RKO (cell line): ENCODE measurements at regions not wholly inside any gene's neighbourhood (a gene's known extent, or its start where the extent isn't known, plus 50 kb on each side); places are given as distances from the start of the nearest gene placed in this dataset.
"Not testable (repeated sequence)": the region's sequence is repeated elsewhere in the genome, so short reads cannot be mapped to it uniquely, and the experiment has no call there.

Experiments used
- DNase-seq: peaks from one replicate; pipeline ENCODE4 v3.0.0-alpha.2; 2016; ENCODE audit warnings: low spot score

DNA sequence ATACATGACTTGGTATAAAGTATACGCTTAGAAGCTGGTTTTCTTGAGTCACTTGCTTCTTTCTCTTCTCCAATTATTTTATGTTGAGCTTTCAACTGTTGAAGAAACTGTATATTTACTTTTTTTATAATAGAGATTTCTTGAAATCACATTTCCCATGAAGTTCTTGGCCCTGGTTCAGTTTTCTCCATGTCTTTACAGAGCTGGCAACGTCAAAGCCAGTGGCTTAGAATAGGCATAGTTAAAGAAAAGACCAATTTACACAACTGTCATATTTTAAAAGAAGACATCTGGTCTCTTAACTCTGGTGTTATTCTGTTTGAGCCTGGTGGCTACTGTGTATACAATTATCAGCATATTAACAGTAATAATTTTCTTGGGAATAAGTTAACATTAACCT is 1249.3 kb downstream of the CDH12 start:
- DNase-seq, result no peak

DNA sequence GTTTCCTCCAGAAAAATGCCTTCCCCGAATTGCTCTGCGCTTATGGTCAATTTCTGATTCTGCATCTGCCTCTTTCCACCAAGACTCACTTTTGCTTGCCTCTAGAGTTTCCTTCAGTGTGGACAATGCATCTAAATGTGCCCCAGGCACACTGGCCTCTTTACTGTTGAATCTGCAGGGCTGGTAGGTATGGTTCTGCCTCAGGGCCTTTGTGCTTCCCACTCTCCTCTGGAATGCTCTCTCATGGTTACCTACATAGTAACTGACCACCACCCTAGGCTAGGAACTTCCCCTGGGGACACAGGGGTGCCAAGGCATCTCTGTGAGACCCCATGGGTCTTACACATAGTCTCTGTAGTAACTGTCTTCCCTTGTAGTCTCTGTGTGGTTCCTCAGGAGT is 1258.6 kb downstream of the CDH12 start:
- DNase-seq, result no peak

DNA sequence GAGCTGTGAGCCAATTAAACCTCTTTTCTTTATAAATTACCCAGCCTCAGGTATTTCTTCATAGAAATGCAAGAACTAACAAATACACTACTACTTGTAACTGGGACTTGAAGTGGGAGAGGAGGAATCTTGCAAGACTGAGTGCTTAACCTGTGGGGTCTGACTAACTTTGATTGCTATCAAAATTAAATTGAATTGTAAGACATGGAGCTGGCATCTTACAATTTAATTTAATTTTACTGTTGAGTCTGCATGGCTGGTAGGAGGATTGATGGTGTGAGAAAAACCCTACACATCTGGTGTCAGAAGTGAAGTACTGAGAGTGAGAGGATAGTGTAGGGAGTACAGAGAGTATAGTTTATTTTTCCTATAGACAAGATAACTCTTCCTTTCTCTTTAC is 1259.9 kb downstream of the CDH12 start:
- DNase-seq, result no peak

DNA sequence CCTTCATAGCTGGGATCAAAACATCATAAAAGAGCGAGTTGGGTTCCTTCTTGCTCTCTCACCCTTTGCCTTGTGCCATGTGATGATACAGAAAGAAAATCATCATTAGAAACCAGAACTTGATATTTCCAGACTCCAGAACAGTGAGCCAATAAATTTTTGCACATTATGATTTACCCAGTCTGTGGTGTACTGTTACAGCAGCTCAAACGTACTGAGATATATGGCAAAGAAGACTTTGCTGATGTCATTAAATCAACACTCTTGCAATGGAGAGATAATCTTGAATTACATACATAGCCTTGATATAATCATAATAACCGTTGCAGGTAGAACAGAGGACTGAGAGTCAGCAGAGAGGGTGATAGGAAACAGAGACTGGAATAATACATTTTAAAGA is 1271.6 kb downstream of the CDH12 start:
- no peak for DNase-seq

DNA sequence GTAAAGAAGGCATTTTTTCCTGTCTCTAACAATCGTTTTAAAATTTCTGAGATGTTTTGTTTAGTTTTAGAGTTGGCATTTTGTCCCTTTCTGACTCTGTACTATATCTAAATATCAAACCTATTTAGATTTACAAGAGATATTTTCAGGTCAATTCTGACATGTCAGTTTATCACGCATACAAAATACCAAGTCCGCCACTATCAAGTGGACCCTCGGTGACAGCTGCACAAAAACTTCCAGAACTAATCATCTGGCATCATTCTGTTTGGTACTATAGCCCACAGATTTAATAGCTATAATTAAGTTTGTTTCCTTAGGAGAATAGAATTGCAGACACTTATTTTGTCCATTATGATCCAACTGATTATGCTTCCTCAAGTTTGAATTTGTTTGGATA is 1278.2 kb downstream of the CDH12 start:
- no peak for DNase-seq

DNA sequence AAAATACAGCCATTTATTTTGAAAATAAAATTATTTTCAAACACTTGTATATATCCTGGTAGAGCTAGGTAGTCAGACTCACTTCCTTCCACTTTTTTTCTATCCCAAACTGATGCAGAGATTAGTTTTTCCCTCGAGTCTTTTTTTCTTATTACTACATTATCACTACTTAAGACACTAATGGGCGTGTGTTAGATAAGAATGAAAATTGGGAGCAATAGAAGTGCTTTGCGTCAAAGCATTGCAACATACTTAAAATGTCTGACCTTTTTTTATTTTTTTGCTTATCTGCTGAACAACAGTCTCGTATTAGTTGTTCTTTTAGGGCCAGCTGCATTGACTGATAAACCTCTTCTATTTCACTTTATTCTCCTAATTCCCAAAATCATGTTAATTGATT is 1278.7 kb downstream of the CDH12 start:
- DNase-seq, result no peak

DNA sequence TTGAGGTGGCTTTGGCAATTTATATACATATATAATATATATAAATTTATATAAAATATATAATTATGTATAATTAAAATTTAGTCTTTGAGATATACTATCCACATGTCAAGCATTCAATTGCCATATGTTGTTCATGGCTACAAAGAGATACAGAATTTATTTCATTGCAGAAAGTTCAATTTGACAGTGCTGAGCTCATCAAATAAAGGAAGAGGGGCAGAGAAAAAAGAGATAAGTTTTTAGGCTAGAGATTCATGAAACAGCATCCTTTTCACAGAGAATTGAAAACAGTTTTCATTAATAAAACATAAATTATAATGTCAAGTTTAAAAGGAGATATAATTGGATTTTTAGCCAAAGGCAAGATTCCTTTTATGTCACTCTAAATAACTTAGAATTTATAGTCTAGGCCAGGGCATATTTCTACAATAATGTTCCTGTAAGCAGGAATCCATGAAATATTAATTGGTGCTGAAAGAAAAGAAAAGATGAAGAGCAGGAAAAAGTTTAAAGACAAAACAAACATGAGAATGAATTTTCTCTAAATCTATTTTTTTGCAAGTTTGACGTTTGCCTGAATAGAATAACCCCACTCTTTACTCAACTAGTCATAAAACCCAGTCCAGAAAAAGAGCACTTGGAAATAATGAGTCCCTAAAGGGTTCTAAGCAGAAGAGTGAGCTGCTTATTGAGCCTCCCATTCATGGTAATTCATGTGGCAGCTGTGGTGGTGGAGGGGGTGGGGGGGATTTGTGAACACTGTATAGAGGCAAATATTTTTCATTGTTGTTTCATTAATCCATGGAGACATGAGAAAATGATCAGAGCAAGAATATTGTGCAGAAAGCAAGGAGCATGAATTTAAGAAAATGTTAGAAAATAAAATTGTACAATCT is 1279.5 kb downstream of the CDH12 start:
- DNase-seq, result no peak

DNA sequence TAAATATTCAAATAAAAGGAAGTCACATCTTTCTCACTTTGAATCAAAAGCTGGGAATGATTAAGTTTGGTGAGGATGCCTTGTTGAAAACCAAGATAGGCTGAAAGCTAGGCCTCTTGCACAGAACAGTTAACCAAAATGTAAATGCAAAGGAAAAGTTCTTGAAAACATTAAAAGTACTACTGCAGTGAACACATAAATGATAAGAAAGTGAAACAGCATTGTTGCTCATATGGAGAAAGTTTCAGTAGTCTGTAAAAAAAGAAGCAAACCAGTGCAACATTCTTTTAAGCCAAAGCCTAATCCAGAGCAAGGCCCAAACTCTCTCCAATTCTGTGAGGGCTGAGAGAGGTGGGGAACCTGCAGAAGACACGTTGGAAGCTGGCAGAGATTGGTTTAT is 1281.9 kb downstream of the CDH12 start:
- not testable (repeated sequence) for DNase-seq

DNA sequence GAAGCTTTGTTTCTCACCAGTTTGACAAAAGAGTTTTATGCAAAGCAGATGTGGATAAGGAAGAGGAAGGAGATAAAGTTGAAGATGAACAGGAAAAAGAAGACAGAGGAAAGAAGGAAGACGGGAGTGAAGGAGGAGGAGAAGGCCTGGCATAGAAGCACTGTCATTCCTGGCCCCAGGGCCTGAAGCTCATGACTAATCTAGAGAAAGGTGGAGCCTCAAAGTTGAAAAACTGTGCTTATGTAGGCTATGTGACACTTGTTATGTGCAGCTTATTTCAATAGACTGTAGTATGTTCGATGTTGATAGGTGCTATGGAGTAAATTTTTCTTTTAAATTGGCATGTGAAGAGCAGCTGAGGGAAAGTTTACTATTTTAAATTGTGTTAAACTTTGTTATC is 1294.0 kb downstream of the CDH12 start:
- peak; percentile 0 for DNase-seq

DNA sequence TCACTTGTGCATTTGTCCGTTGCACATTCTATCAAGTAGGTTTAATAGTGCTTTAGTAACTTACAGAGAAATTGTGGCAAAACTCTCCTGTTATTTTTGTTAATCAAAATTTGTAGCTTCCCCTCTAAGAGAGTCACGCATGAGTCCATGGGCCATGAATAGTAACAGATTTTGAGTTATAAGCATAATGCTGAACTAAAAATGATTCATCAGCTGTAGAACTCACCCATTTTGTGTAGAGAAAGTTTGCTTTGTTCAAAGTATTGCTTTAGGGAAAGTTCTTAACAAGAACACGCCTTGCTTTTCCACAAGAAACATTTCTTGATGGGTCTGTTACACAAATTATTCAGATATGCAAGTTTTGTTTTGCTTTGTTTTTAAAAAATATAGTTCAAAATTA is 1300.9 kb downstream of the CDH12 start:
- DNase-seq, result not testable (repeated sequence)

DNA sequence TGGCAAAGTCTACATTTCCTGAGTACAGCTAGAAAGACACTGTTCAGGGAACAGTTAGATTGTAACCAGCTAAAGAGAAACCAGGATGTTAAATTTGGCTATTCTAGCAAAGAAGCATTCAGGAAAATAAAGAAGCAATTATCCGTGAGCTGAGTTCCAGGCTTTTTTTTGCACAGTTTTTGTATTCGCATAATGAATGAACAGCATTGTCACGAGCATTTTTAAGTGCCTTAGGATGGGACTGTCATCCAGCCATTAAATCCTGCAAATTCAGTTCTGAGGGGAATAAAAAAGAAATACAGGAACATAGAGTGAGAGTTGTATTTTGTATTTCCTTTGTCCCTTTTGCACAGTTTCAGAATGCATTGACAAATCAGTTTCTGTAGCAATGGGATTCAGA is 1302.2 kb downstream of the CDH12 start:
- not testable (repeated sequence) for DNase-seq

DNA sequence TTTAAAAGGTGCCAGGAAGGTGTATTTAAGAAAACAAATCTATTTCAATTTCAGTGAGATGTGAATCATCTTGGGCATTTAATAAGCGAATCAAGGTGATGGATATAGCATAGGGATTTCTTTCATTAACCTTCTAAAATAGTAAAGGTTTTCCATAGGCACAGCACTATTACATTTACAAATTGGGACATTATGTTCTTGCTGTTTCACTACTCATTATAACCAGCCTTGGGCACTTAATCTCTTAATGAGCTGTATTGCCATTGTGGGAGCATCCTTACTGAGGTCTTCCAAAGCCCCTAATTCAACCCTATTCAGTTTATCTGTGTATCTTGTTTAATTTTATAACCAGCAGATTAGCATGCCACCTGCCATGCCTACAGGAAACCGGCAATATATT is 1305.5 kb downstream of the CDH12 start:
- not testable (repeated sequence) for DNase-seq

DNA sequence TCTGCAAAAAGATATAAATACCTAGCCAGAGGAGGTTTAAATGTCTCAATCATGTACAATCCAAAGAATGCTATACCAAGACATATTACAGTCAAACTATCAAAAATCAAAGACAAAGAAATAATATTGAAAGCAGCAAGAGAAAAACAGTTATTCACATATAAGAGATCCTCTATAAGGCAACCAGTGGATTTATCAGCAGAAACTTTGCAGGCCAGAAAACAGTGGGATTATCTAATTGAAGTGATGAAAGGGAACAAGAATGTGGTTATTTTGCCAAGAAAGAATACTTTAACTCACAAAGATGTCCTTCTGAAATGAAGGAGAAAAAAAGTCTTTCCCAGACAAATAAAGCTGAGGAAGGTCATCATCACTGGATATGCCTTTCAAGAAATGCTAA is 1318.0 kb downstream of the CDH12 start:
- not testable (repeated sequence) for DNase-seq

DNA sequence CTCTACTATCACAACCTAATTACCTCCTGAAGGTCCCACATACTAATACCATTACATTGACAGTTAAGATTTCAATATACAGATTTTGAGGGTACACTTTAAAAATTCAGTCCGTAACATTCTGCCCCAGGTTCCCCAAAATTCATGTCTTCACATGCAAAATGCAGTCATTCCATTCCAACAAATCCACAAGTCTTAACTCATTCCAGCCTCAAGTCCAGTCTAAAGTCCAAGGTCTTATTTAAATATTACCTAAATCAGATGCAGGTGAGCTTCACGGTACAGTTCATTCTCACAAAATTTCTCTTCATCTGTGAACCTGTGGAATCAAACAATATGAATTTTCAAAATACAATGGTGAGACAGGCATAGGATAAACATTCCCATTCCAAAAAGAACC is 1332.0 kb downstream of the CDH12 start:
- not testable (repeated sequence) for DNase-seq

DNA sequence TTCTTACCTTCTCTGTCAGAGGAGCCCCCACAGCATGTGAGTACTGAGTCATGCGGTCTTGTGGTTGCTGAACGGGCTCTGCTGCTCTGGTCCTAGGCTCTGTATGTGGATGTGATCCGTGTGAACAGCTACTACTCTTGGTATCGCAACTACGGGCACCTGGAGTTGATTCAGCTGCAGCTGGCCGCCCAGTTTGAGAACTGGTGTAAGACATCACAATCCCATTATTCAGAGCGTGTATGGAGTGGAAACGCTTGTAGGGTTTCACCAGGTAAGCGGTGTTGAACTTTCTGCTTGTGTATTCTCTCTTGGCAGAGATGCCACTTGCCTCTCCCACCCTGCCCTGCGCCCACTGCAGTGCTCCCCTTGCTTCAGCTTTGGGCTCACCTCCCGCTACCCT is 1356.2 kb downstream of the CDH12 start:
- not testable (repeated sequence) for DNase-seq

DNA sequence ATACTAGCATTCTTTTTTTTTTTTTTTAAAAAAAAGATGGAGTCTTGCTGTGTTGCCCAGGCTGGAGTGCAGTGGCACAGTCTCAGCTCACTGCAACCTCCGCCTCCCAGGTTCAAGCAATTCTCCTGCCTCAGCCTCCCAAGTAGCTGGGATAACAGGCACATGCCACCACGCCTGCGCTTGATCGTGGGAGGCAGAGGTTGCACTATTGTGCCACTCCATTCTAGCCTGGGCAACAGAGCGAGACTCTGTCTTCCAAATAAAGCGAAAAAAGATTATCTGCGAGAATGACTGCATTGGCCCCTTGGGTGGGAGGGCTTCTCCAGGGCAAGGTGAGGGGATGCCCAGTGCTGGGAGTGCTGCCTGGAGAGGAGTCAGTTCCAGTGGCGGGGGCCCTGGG is 1357.1 kb downstream of the CDH12 start:
- not testable (repeated sequence) for DNase-seq

DNA sequence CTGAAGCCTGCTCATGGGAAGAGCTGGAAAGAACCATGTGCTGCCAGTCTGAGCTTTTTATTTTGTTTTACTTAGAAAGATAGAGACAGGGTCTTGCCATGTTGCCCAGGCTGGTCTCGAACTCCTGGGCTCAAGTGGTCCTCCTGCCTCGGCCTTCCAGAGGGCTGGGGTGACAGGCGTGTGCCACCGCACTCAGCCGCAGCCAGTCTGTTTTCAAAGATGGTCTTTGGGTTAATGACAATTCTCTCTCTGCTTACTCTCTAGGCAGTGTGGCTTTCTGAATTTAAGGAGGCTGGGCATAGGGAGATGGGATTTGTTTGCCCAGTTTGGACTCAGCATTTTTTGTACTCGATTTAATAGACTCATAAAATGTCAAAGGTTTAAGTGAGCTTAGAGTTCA is 1357.9 kb downstream of the CDH12 start:
- not testable (repeated sequence) for DNase-seq

DNA sequence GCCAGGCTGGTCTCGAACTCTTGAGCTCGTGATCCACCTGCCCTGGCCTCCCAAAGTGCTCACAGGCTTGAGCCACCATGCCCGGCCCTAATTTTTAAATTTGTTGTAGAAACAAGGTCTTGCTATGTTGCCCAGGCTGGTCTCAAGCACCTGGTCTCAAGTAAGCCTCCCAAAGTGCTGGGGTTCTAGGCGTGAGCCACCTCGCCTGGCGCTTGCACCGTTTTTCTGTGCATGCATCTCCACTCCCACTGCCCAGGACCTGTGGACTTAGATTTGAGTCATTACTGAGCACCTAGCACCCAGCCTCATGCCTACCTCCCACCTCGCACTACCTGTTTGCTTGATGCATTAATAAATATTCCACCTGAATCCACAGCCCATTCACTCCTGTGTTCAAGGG is 1359.1 kb downstream of the CDH12 start:
- not testable (repeated sequence) for DNase-seq

DNA sequence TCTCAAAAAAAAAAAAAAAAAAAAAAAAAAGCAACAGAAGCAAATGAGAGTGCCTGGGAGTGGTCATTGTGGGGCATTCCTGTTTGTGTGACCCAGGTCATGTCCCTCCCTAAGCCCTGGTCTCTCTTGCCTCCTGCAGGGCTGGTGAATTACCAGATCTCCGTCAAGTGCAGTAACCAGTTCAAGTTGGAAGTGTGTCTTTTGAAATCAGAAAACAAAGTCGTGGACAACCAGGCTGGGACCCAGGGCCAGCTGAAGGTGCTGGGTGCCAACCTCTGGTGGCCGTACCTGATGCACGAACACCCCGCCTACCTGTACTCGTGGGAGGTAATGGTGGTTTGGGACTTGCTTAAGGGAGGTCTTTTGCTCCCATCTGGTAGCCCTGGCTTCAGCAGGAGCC is 1362.0 kb downstream of the CDH12 start:
- not testable (repeated sequence) for DNase-seq

DNA sequence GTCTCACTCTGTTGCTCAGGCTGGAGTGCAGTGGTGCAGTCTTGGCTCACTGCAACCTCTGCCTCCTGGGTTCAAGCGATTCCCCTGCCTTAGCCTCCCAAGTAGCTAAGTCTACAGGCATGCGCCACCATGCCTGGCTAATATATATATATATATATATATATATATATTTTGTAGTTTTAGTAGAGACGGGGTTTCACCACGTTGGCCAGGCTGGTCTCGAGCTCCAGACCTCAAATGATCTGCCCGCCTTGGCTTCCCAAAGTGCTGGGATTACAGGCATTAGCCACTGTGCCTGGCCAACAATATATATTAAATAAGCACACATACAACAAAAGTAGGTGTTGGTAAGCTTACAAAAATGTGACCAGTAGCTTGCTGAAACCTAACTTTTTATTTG is 1364.3 kb downstream of the CDH12 start:
- DNase-seq, result not testable (repeated sequence)

DNA sequence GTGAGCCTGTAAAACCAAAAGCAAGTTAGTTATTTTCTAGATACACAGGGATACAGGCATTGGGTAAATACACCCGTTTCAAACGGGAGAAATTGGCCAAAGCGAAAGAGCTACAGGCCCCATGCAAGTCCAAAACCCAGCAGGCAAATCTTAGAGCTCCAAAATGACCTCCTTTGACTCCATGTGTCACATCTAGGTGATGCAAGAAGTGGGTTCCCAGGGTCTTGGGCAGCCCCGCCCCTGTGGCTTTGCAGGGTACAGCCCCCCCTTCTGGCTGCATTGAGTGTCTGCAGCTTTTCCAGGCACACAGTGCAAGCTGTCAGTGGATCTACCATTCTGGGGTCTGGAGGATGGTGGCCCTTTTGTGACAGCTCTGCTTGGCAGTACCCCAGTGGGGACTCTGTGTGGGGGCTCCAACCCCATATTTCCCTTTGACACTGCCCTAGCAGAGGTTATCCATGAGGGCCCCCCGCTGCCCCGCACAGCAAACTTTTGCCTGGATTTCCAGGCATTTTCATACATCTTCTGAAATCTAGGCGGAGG is 1367.6 kb downstream of the CDH12 start:
- peak; percentile 9 for DNase-seq

DNA sequence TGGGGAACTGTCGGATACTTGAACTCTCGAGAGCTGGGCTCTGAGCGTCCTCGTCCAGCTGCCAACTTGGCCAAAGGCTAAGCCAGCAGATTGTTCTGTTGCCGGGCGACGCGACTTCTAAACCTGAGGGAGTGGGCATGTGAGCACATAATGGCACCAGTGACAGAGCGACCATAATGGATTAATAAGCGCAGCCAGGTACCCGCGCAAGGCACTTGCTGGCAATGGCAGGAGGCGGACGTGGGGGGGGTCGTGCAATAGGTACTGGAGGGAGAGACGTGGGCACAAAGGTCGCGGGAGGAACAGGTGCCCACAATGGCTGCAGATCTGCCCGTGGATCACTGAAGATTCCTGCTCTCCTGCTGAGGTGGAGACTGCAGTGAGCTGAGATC is 1368.7 kb downstream of the CDH12 start:
- DNase-seq, result not testable (repeated sequence)

DNA sequence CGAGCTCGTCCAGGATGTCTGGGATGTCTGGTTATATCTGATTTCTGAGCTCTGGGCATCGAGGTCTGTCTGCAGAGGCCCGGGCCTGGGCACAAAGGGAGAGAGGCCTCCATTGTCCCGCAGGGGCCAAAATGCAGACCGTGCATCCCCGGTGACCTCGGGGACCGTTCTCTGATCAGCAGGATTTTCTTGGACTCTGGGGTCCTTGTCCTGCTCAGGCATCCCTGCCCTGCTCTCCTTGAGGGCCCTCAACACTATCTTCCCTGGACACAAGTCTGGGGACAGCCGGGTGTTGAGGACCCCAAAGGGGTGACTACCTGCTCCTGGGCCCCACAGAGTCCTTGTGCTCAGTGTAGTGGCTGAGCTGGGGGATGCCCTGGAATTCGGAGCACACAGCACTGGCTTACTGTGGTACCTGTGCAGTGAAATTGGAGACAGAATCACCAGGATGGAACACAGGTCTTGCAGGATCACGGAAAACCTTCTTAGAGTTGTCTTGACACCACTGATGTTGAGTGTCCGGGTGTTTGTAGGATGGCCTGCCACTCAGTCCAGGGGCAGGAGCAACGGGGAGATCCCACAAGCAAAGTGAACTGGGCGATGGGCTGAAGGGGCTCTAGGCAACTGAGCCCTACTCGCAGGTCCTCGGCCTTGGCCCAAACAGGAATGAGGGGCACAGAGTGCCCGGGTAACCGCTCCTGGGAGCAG is 1369.2 kb downstream of the CDH12 start:
- not testable (repeated sequence) for DNase-seq
